B cell (primary cell): ENCODE measurements at regions not wholly inside any gene's neighbourhood (a gene's known extent, or its start where the extent isn't known, plus 50 kb on each side); places are given as distances from the start of the nearest gene placed in this dataset.

ENCODE experiments used
- ATAC-seq: fragments of 200-7000 bp; cut with Tn5 transposase; one replicate; pipeline ENCODE4 v1.10.0; 2021; ENCODE audit warnings: low read depth, mild to moderate bottlenecking, moderate number of reproducible peaks, moderate library complexity
- CTCF ChIA-PET: fragments of 350-600 bp; sonication (Branson Sonifier 250); formaldehyde crosslinking; loops from one replicate; lab custom pipeline; 2021; ENCODE audit warnings: antibody characterized with exemption, inconsistent platforms; lab: Charles Lee
- POLR2A ChIA-PET: fragments of 350-600 bp; sonication (Branson Sonifier 250); formaldehyde crosslinking; loops from one replicate; lab custom pipeline; 2021; ENCODE audit warnings: antibody characterized with exemption; lab: Charles Lee
- DNase-seq: peaks from one replicate; pipeline ENCODE4 v3.0.0; 2013
- H2AFZ ChIP-seq: 2 replicates; pipeline ENCODE4 v1.6.1; 2012; ENCODE audit warnings: mild to moderate bottlenecking, low read depth, low read length; ENCODE audit not compliant: insufficient read depth, poor library complexity, severe bottlenecking
- H3K27ac ChIP-seq, 2 donors: 1 replicate in 1 of 2; 2 replicates in 1 of 2; pipeline ENCODE4 v1.5.1; 2012 to 2013; ENCODE audit warnings: low read length in 2 of 2, mild to moderate bottlenecking in 2 of 2, moderate library complexity in 1 of 2
- H3K27me3 ChIP-seq, 4 experiments: fragments of 200-600 bp in 1 of 4; sonication (generic) in 1 of 4; replicated peaks in 1 of 4; 1 replicate in 2 of 4; 2 replicates in 2 of 4; pipeline versions ENCODE4 v1.6.1 to v1.7.0; 2013 to 2016; ENCODE audit warnings: low read length in 3 of 4, mild to moderate bottlenecking in 2 of 4, mixed read lengths in 1 of 4, moderate library complexity in 1 of 4; ENCODE audit not compliant: insufficient read depth in 4 of 4, control insufficient read depth in 3 of 4; ENCODE audit errors: control extremely low read depth in 1 of 4
- H3K36me3 ChIP-seq, 2 experiments: replicated peaks in 1 of 2; 1 replicate in 1 of 2; 2 replicates in 1 of 2; pipeline versions ENCODE4 v1.6.1 to v1.7.1; 2013; ENCODE audit warnings: low read length in 1 of 2; ENCODE audit not compliant: insufficient read depth in 2 of 2, control insufficient read depth in 1 of 2; ENCODE audit errors: control extremely low read depth in 1 of 2, extremely low read depth in 1 of 2
- H3K4me1 ChIP-seq, 2 donors: fragments of 200-600 bp in 1 of 2; sonication (generic) in 1 of 2; 1 replicate in 1 of 2; 2 replicates in 1 of 2; pipeline versions ENCODE4 v1.5.1 to v1.6.1; 2013 to 2017; ENCODE audit warnings: low read length in 2 of 2; ENCODE audit not compliant: control insufficient read depth in 2 of 2, insufficient read depth in 2 of 2
- H3K4me2 ChIP-seq: replicated peaks from 2 replicates; pipeline ENCODE3; 2012; ENCODE audit warnings: mild to moderate bottlenecking, low read depth, low read length; ENCODE audit not compliant: poor library complexity, severe bottlenecking
- H3K4me3 ChIP-seq, 5 experiments: fragments of 200-600 bp in 1 of 5; sonication (generic) in 1 of 5; 1 replicate in 3 of 5; 2 replicates in 2 of 5; pipeline versions ENCODE4 v1.5.1 to v1.7.0; 2011 to 2016; ENCODE audit warnings: low read length in 4 of 5, mild to moderate bottlenecking in 4 of 5, low read depth in 2 of 5, control low read depth in 1 of 5, moderate library complexity in 1 of 5; ENCODE audit not compliant: insufficient read depth in 1 of 5; ENCODE audit errors: control extremely low read depth in 1 of 5, extremely low read depth in 1 of 5
- H3K79me2 ChIP-seq: fragments of 200-600 bp; sonication (generic); one replicate; pipeline ENCODE4 v1.6.0; 2016; ENCODE audit warnings: low read length; ENCODE audit not compliant: control insufficient read depth, insufficient read depth
- H3K9ac ChIP-seq: fragments of 200-600 bp; sonication (generic); 2 replicates; pipeline ENCODE4 v1.6.1; 2017; ENCODE audit warnings: mild to moderate bottlenecking, low read length, moderate library complexity
- H3K9me3 ChIP-seq, 3 donors: one replicate each; pipeline versions ENCODE4 v1.6.1 to v1.7.1; 2013; ENCODE audit warnings: low read length in 2 of 3; ENCODE audit not compliant: control insufficient read depth in 2 of 3, insufficient read depth in 1 of 3; ENCODE audit errors: control extremely low read depth in 1 of 3
- H4K20me1 ChIP-seq: 2 replicates; pipeline ENCODE4 v1.6.0; 2012; ENCODE audit warnings: mild to moderate bottlenecking, low read length; ENCODE audit not compliant: insufficient read depth, control insufficient read depth, poor library complexity, severe bottlenecking
- H3K27ac Mint-ChIP-seq: one replicate; pipeline ENCODE4 v1.8.0; 2021; ENCODE audit warnings: mixed read lengths
- H3K27me3 Mint-ChIP-seq: one replicate; pipeline ENCODE4 v1.8.0; 2021; ENCODE audit warnings: mixed read lengths
- H3K4me1 Mint-ChIP-seq: one replicate; pipeline ENCODE4 v1.8.0; 2021; ENCODE audit warnings: mixed read lengths
- H3K4me3 Mint-ChIP-seq: one replicate; pipeline ENCODE4 v1.8.0; 2021; ENCODE audit warnings: mixed read lengths
- H3K9me3 Mint-ChIP-seq: one replicate; pipeline ENCODE4 v1.8.0; 2022; ENCODE audit warnings: mixed read lengths; ENCODE audit not compliant: insufficient read depth
- EZH2 ChIP-seq: IDR thresholded peaks from 2 replicates; pipeline ENCODE4 v1.6.1; 2012; ENCODE audit warnings: borderline replicate concordance, low read depth, mild to moderate bottlenecking, moderate library complexity, low read length; ENCODE audit not compliant: insufficient read depth, poor library complexity, severe bottlenecking
- WGBS: methylation state at CpG from one replicate; pipeline ENCODE4 v1.1.5; 2013; ENCODE audit warnings: missing lambda C conversion rate; ENCODE audit not compliant: insufficient coverage; 5-methylcytosine and 5-hydroxymethylcytosine counted together
- intact Hi-C: fragments of 100-400 bp; cut with micrococcal nuclease; formaldehyde crosslinking; loops from one replicate; pipeline ENCODE4 v1.10.0; 2022
- TF ChIP-seq, protein P1 (sequence below): fragments of 200-600 bp; IDR thresholded peaks from one replicate; pipeline ENCODE4 v1.8.0; 2022; ENCODE audit warnings: antibody characterized with exemption, mild to moderate bottlenecking

DNA sequence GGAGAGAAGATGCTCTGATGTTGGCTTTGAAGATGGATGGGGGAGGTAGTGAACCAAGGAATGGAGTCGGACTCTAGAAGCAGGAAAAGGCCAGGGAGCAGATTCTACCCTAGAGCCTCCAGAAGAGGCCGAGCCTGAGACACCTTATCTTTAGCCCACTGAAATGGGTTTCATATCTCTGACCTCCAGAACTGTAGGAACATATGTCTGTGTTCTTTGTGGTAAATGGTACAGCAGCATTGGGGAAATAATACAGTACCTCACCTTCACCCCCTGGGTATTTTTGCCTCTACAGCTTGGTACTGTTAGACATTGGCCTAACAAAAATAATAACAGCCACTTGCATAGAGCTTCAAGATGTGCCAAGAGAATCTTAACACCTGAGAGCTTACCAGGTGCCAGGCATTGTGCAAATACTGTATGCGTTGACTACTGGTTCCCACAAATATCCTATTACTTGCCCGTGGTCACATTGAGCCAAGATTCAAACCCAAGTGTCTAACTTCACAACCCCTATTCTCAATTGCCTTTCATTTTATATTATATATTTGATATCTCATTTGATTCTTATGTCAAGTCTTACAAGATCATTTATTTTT is 57.0 kb upstream of the PGM2 start:
- TF ChIP-seq, protein P1, sequence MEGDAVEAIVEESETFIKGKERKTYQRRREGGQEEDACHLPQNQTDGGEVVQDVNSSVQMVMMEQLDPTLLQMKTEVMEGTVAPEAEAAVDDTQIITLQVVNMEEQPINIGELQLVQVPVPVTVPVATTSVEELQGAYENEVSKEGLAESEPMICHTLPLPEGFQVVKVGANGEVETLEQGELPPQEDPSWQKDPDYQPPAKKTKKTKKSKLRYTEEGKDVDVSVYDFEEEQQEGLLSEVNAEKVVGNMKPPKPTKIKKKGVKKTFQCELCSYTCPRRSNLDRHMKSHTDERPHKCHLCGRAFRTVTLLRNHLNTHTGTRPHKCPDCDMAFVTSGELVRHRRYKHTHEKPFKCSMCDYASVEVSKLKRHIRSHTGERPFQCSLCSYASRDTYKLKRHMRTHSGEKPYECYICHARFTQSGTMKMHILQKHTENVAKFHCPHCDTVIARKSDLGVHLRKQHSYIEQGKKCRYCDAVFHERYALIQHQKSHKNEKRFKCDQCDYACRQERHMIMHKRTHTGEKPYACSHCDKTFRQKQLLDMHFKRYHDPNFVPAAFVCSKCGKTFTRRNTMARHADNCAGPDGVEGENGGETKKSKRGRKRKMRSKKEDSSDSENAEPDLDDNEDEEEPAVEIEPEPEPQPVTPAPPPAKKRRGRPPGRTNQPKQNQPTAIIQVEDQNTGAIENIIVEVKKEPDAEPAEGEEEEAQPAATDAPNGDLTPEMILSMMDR: no peak
- no peak for TF ChIP-seq EZH2
- Histone ChIP-seq H3K4me1 (no peaks in the 10 kb centered on the region), H3K9ac (no peak overlapping the region), H3K27me3 (peaks cover 0 to 2% (median 0%) of the 10 kb centered on the region in 4 experiments), H3K9me3 (peaks cover 0 to 4% (median 0%) of the 10 kb centered on the region in 3 donors), H4K20me1 (no peaks in the 10 kb centered on the region), H3K4me2 (no peak overlapping the region), H3K4me3 (no peak overlapping the region), H3K79me2 (no peaks in the 10 kb centered on the region), H3K27ac (no peak overlapping the region), H3K36me3 (no peaks in the 10 kb centered on the region), H2AFZ (no peak overlapping the region)
- CTCF ChIA-PET: interaction anchor here (0.6 to 1.0 kb wide), 2 partner anchors 11 to 57 kb away, joined by 3 read pairs; no protein-coding TSS in a partner anchor
- Mint-ChIP-seq H3K27ac (no peak overlapping the region), H3K27me3 (no peaks in the 10 kb centered on the region), H3K4me3 (no peak overlapping the region), H3K4me1 (peaks cover 3% of the 10 kb centered on the region), H3K9me3 (no peaks in the 10 kb centered on the region)
- ATAC-seq (no peak), DNase-seq (no peak)
- 100% methylated on average over 1 of the region's 4 CpGs for WGBS
- intact Hi-C loops: no loop called here
- POLR2A ChIA-PET: no interaction called here

DNA sequence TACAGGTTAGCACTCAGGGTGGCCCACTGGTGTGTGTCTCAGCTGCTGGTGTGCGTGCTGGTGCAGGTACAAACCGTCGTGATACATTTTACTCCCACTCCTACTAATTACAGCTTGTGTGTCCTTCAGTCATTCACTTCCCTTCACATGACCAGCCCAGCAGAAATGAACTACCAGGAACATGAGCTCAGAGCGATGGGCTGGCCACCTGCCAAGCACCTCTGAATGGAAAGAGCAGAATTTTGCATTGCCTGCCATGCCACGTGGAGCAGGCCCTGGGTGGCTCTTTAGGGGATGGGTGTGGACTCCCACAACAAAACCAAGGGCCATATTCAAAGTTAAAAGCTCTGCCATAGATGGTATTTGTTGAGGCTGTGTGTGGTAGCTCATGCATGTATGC is 58.9 kb upstream of the PGM2 start:
- Mint-ChIP-seq H3K4me1 (peaks cover 3% of the 10 kb centered on the region), H3K27me3 (no peaks in the 10 kb centered on the region), H3K9me3 (no peaks in the 10 kb centered on the region), H3K4me3 (no peak overlapping the region), H3K27ac (no peak overlapping the region)
- no peak for TF ChIP-seq EZH2
- TF ChIP-seq, protein P1: no peak
- Histone ChIP-seq H4K20me1 (no peaks in the 10 kb centered on the region), H3K27me3 (peaks cover 0 to 2% (median 0%) of the 10 kb centered on the region in 4 experiments), H3K36me3 (no peaks in the 10 kb centered on the region), H3K79me2 (no peaks in the 10 kb centered on the region), H3K9me3 (no peaks in the 10 kb centered on the region), H3K9ac (no peak overlapping the region), H2AFZ (no peak overlapping the region), H3K4me3 (no peak overlapping the region), H3K4me1 (no peaks in the 10 kb centered on the region), H3K27ac (no peak overlapping the region), H3K4me2 (no peak overlapping the region)
- WGBS: 75% methylated on average over 4 of the region's 5 CpGs
- ATAC-seq (no peak), DNase-seq (no peak)
- intact Hi-C loops: no loop called here
- ChIA-PET POLR2A (no interaction called here), CTCF (interaction anchor here (1.6 kb wide), 1 partner anchor 12 kb away, joined by 6 read pairs; no protein-coding TSS in a partner anchor)
